GM12874 (cell line): ENCODE measurements at regions not wholly inside any gene's neighbourhood (a gene's known extent, or its start where the extent isn't known, plus 50 kb on each side); places are given as distances from the start of the nearest gene placed in this dataset.

Experiments used
- TF ChIP-seq, protein P1 (sequence below): IDR thresholded peaks from 2 replicates; pipeline ENCODE4 v1.5.1; 2011; ENCODE audit warnings: low read depth, mild to moderate bottlenecking, control low read depth, low read length, moderate library complexity; ENCODE audit not compliant: insufficient read depth

DNA sequence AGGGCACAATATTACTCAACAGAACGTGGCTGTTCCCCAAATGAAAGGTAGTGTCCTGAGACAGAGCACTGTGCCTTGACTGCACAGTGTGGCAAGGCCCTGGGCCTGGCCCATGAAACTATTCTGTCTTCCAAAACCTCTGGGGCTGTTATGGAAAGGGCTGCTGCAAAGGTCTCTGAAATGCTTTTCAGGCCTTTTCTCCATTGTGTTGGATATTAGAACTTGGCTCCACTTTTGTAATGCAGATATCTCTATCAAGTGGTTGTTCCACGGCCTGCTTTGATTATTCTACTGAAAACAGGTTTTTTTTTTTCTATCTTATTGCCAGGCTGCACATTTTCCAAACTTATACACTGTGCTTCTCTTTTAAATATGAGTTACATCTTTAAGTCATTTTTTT lies 777.5 kb upstream of the TYRP1 start:
- TF ChIP-seq, protein P1, sequence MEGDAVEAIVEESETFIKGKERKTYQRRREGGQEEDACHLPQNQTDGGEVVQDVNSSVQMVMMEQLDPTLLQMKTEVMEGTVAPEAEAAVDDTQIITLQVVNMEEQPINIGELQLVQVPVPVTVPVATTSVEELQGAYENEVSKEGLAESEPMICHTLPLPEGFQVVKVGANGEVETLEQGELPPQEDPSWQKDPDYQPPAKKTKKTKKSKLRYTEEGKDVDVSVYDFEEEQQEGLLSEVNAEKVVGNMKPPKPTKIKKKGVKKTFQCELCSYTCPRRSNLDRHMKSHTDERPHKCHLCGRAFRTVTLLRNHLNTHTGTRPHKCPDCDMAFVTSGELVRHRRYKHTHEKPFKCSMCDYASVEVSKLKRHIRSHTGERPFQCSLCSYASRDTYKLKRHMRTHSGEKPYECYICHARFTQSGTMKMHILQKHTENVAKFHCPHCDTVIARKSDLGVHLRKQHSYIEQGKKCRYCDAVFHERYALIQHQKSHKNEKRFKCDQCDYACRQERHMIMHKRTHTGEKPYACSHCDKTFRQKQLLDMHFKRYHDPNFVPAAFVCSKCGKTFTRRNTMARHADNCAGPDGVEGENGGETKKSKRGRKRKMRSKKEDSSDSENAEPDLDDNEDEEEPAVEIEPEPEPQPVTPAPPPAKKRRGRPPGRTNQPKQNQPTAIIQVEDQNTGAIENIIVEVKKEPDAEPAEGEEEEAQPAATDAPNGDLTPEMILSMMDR: no peak

DNA sequence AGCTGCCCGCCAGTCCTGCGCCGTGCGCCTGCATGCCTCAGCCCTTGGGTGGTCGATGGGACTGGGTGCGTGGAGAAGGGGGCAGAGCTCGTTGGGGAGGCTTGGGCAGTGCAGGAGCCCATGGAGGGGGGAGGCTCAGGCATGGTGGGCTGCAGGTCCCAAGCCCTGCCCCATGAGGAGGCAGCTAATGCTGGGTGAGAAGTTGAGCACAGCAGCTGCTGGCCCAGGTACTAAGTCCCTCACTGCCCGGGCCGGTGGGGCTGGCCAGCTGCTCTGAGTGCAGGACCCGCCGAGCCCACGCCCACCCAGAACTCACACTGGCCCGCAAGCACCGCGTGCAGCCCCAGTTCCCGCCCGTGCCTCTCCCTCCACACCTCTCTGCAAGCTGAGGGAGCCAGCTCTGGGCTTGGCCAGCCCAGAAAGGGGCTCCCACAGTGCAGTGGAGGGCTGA lies 764.3 kb upstream of the TYRP1 start:
- TF ChIP-seq, protein P1: no peak

- TF ChIP-seq, protein P1: no peak
Measured at GRCh38 chr9:11931109-11931508, 762.1 kb upstream of the TYRP1 start.

- TF ChIP-seq, protein P1: no peak
Measured at GRCh38 chr9:11931751-11932150, 761.4 kb upstream of the TYRP1 start.

DNA sequence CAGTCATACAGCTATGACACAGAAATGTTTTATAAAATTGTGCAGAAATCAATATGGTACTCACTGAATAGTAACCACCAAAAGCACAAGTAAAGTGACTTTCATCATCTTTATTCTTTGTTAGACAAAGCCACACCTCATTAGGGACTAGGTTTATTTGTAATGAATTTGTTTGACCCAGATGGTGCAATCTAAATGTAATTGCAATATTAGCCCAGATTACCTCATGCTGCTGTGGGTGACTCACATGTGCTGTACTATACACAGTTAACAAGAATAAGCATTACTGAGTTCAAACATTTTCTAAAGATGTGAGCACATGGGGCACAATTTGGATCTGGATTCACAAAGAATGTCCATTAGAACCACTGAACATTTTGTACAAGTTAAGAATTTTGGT lies 759.3 kb upstream of the TYRP1 start:
- TF ChIP-seq, protein P1: no peak

DNA sequence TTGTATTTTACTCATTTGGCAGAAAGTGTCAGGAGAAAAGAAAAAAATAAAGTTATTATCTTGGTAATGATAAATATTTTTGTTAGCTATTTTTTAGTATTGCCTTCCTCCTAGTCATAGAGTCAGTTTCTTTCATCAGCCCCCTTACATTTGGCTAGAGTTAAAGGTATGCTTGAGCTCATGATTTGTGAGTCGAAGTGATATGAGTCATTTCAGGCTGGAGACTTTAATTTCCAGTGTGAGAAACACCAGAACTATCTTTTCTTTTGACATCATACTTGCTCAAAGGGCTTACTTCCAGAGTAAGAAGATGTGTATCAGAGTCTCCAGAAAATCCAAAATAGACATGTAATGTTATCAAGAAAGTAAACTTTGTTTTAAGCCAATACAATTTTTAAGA lies 746.7 kb upstream of the TYRP1 start:
- TF ChIP-seq, protein P1: no peak

DNA sequence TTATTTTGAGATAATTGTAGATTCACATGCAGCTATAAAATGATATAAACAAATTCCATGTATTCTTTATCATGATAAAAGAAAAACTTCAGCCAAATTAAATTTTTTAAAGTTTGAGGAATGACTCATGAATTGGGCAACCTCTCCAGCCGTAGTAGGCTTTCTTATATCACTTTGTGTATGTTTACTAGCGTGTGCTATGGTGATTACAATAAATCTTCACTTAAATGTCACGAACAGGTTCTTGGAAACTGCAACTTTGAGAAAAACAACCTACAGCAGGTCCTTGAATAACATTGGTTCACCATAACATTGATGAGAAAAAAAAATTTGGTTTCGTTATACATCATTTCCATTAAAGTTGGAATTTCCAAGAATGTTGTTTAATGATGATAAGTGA lies 730.9 kb upstream of the TYRP1 start:
- TF ChIP-seq, protein P1: no peak

DNA sequence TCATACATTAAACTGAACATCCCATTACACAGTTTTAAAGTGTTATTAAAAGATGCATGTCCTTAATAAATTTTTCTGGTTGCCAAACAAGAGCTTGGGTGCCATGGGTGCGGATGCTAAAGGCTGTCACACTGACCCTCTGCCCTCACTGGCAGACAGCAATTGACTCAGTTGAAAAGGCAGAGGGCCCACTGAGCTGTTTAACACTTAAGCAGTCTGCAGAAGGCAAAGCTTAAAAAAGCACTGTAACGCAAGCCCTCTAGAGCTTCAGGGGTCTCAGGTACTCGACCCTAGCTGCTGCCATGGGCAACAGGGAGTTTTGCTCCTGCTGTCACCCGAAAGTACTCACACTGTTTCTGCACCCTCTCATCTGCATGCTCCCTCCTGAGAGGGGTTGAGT lies 726.4 kb upstream of the TYRP1 start:
- TF ChIP-seq, protein P1: no peak
